ENCODE measurements at regions not wholly inside any gene's neighbourhood (a gene's known extent, or its start where the extent isn't known, plus 50 kb on each side); places are given as distances from the start of the nearest gene placed in this dataset.

DNA sequence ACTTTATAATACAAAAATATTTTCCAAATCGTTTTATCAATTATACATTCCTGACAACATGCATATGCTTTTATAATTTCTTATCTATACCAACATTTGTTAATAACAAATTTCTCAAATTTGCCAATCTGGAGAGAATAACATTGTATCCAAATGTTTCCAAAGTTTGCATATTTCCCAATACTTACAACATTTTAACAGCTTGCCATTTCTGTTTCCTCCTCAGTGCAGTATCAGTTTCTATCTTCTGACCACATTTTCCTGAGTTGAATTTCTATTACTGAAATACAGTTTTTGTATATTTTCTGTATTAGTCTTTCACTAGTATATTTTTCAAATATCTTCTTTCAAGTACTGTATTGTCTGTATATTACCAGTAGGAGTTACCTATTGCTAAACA, 1594.3 kb downstream of the PLA2G4A start:
- no peak for TF ChIP-seq MXI1 (conservative IDR thresholded peaks at IDR 0.05; ENCODE audit: poor library complexity, severe bottlenecking)
- no peak for TF ChIP-seq EP300 (conservative IDR thresholded peaks at IDR 0.05; ENCODE audit: poor library complexity, severe bottlenecking)
- TF ChIP-seq, protein P1, sequence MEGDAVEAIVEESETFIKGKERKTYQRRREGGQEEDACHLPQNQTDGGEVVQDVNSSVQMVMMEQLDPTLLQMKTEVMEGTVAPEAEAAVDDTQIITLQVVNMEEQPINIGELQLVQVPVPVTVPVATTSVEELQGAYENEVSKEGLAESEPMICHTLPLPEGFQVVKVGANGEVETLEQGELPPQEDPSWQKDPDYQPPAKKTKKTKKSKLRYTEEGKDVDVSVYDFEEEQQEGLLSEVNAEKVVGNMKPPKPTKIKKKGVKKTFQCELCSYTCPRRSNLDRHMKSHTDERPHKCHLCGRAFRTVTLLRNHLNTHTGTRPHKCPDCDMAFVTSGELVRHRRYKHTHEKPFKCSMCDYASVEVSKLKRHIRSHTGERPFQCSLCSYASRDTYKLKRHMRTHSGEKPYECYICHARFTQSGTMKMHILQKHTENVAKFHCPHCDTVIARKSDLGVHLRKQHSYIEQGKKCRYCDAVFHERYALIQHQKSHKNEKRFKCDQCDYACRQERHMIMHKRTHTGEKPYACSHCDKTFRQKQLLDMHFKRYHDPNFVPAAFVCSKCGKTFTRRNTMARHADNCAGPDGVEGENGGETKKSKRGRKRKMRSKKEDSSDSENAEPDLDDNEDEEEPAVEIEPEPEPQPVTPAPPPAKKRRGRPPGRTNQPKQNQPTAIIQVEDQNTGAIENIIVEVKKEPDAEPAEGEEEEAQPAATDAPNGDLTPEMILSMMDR (IDR thresholded peaks at IDR 0.05; ENCODE audit: poor library complexity, severe bottlenecking): no peak
- no peak for TF ChIP-seq EZH2 (IDR thresholded peaks at IDR 0.05; ENCODE audit: borderline replicate concordance, insufficient read depth, low read length, poor library complexity, severe bottlenecking)
